ENCODE measurements at regions not wholly inside any gene's neighbourhood (a gene's known extent, or its start where the extent isn't known, plus 50 kb on each side); places are given as distances from the start of the nearest gene placed in this dataset.

GRCh38 chr4:144799486-144799885, 153.5 kb downstream of the HHIP start:
- Histone ChIP-seq H3K36me3 (ENCODE audit: control insufficient read depth in 2 of 2, extremely low read depth in 1 of 2, insufficient read depth in 2 of 2, low read length in 2 of 2) (no peaks in the 10 kb centered on the region), H3K27me3 (ENCODE audit: control insufficient read depth in 2 of 2, insufficient read depth in 2 of 2, low read length in 2 of 2) (no peaks in the 10 kb centered on the region), H3K4me1 (ENCODE audit: control insufficient read depth, extremely low read depth, insufficient read depth, low read length) (no peaks in the 10 kb centered on the region), H3K9ac (replicated peaks; ENCODE audit: extremely low read depth, insufficient read depth, low read length) (no peak overlapping the region), H2AFZ (ENCODE audit: low read depth, low read length) (no peak overlapping the region), H3K4me3 (replicated peaks in 1 of 3; ENCODE audit: insufficient read depth in 1 of 3, low read depth in 1 of 3, low read length in 3 of 3) (no peak overlapping the region), H3K9me1 (replicated peaks; ENCODE audit: control insufficient read depth, extremely low read depth, insufficient read depth, low read length) (no peaks in the 10 kb centered on the region), H3K9me3 (replicated peaks; ENCODE audit: control insufficient read depth, insufficient read depth, low read length) (no peaks in the 10 kb centered on the region), H4K20me1 (replicated peaks; ENCODE audit: control insufficient read depth, extremely low read depth, insufficient read depth, low read length) (no peaks in the 10 kb centered on the region), H3K79me2 (ENCODE audit: control insufficient read depth, insufficient read depth, low read length) (no peaks in the 10 kb centered on the region), H3K27ac (ENCODE audit: insufficient read depth, low read depth, low read length) (no peak overlapping the region), H3K4me2 (ENCODE audit: insufficient read depth, low read length) (no peak overlapping the region)
- dilution Hi-C loops (cut with MboI; ENCODE audit: extremely low pct_ligation_motif_present, low sequenced_read_pairs) = no loop called here
- DNase-seq (ENCODE audit: low read depth, low spot score) (no peak), FAIRE-seq (no peak)
- BruUV-seq (replicated peaks) = no TSS peak
- CTCF ChIA-PET = interaction anchor here (0.6 kb wide), 1 partner anchor 622 kb away, joined by 4 read pairs; no protein-coding TSS in a partner anchor
- POLR2A ChIA-PET = no interaction called here
- no peak for TF ChIP-seq EZH2 (IDR thresholded peaks at IDR 0.05; ENCODE audit: borderline replicate concordance, low read depth, low read length, severe bottlenecking)
- TF ChIP-seq MAX (IDR thresholded peaks at IDR 0.05; ENCODE audit: insufficient read depth, insufficient read length) = no peak
- TF ChIP-seq POLR2AphosphoS5 (IDR thresholded peaks at IDR 0.05; ENCODE audit: insufficient read depth, low read depth, low read length) = no peak
- TF ChIP-seq GATA2 (IDR thresholded peaks at IDR 0.05; ENCODE audit: insufficient read depth, insufficient read length, low read depth, low read length) = no peak
- TF ChIP-seq POLR2A (IDR thresholded peaks at IDR 0.05; ENCODE audit: low read depth, low read length) = no peak
- no peak for TF ChIP-seq MYC (IDR thresholded peaks at IDR 0.05; ENCODE audit: low read depth, low read length)
- no peak for TF ChIP-seq JUN (IDR thresholded peaks at IDR 0.05; ENCODE audit: borderline replicate concordance, insufficient read depth, insufficient read length, low read depth)
- no peak for TF ChIP-seq CTCF (IDR thresholded peaks at IDR 0.05; ENCODE audit: extremely low read depth in 1 of 2, insufficient read depth in 1 of 2, low read depth in 1 of 2, low read length in 2 of 2)
- TF ChIP-seq FOS (IDR thresholded peaks at IDR 0.05; ENCODE audit: borderline replicate concordance, insufficient read depth, low read length) = no peak
- intact Hi-C loops (cut with micrococcal nuclease) = no loop called here
